Pancreas (tissue), 10 donors: ENCODE measurements at regions not wholly inside any gene's neighbourhood (a gene's known extent, or its start where the extent isn't known, plus 50 kb on each side); places are given as distances from the start of the nearest gene placed in this dataset.

Source experiments
- ATAC-seq, 4 donors: fragments of 200-7000 bp; cut with Tn5 transposase; one replicate each; pipeline versions ENCODE4 v1.8.0 to v1.9.1; 2020; ENCODE audit warnings: mild to moderate bottlenecking in 4 of 4, moderate library complexity in 4 of 4
- DNase-seq, 6 donors: peaks; one replicate each; pipeline ENCODE4 v3.0.0-alpha.2; 2020
- FAIRE-seq: peaks from 2 replicates; lab custom pipeline; 2012; peaks lifted over from hg19 to GRCh38; lab: Jason Lieb, UNC
- H3K27ac ChIP-seq, 4 donors: fragments of 200-600 bp; sonication (generic); 1 replicate in 3 of 4; 2 replicates in 1 of 4; pipeline versions ENCODE4 v1.5.0 to v1.8.0; 2020
- H3K27me3 ChIP-seq, 4 donors: fragments of 200-600 bp; one replicate each; pipeline ENCODE4 v1.8.0; 2021
- H3K36me3 ChIP-seq, 3 donors: fragments of 200-600 bp; sonication (generic) in 1 of 3; one replicate each; pipeline versions ENCODE4 v1.5.0 to v1.8.0; 2020 to 2021
- H3K4me1 ChIP-seq, 3 donors: fragments of 200-600 bp; one replicate each; pipeline ENCODE4 v1.8.0; 2021
- H3K4me3 ChIP-seq, 4 donors: fragments of 200-600 bp; sonication (generic) in 2 of 4; one replicate each; pipeline versions ENCODE4 v1.5.0 to v1.8.0; 2020 to 2021
- H3K9me3 ChIP-seq, 4 donors: fragments of 200-600 bp; one replicate each; pipeline ENCODE4 v1.8.0; 2021
- WGBS, 2 donors: extraction: QIAGEN DNeasy Blood & Tissue Kit; methylation state at CpG; one replicate each; pipeline ENCODE4 v1.1.7; 2013; 5-methylcytosine and 5-hydroxymethylcytosine counted together
- intact Hi-C, 3 donors: fragments of 100-400 bp; cut with DNase I; formaldehyde crosslinking; loops; one replicate each; pipeline versions ENCODE4 v1.11.1 to v1.14.2; 2022
- TF ChIP-seq, protein P1 (sequence below), 4 donors: fragments of 200-600 bp; sonication (generic) in 3 of 4; IDR thresholded peaks; one replicate each; pipeline versions ENCODE4 v1.5.0 to v1.8.0; 2021; ENCODE audit warnings: antibody characterized with exemption in 4 of 4
- donor health status: healthy with polysubstance abuse.
- donor health status: DM: no; HTN: no; CAD: no; lungs with moderate emphysema.
- donor health status: DM: no; HTN: no; CAD: no.
- donor health status: control.
- donor health status: control.
- donor health status: Bipolar disorder and iron deficiency.
- donor health status: DM: yes; HTN: yes; CAD: no.
- donor health status: DM: no; HTN: no; CAD: no.
- donor health status: DM: no; HTN: no; CAD: no.
- donor health status: DM: yes; HTN: yes; CAD: no.

DNA sequence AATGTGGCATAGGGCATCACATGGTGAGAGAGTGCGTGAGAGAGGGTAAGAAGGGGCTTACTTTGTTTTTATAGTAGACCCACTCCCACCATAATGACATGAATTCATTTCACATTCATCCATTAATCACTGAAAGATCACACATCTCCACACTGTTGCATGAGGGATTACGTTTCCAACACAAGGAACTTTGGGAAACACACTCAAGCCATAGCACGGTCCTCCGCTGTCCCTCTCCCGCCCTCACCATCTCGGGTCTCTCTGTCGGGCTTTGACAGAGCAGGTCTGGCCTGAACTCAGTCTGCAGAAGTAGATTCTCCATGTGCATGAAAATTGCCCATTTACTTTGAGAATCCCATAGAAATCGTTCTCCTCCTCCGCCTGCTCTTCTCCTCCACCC is 312.2 kb downstream of the MATN1 start:
- Histone ChIP-seq H3K4me1 (no peaks in the 10 kb centered on the region), H3K9me3 (no peaks in the 10 kb centered on the region), H3K36me3 (no peaks in the 10 kb centered on the region), H3K27ac (no peak overlapping the region), H3K27me3 (no peaks in the 10 kb centered on the region), H3K4me3 (no peak overlapping the region)
- FAIRE-seq, result no peak
- intact Hi-C loops, result no loop called here
- peak in 2 of 6 donors; percentile 0 to 5 for DNase-seq
- TF ChIP-seq, protein P1, sequence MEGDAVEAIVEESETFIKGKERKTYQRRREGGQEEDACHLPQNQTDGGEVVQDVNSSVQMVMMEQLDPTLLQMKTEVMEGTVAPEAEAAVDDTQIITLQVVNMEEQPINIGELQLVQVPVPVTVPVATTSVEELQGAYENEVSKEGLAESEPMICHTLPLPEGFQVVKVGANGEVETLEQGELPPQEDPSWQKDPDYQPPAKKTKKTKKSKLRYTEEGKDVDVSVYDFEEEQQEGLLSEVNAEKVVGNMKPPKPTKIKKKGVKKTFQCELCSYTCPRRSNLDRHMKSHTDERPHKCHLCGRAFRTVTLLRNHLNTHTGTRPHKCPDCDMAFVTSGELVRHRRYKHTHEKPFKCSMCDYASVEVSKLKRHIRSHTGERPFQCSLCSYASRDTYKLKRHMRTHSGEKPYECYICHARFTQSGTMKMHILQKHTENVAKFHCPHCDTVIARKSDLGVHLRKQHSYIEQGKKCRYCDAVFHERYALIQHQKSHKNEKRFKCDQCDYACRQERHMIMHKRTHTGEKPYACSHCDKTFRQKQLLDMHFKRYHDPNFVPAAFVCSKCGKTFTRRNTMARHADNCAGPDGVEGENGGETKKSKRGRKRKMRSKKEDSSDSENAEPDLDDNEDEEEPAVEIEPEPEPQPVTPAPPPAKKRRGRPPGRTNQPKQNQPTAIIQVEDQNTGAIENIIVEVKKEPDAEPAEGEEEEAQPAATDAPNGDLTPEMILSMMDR (IDR thresholded peaks at IDR 0.05), result no peak
- WGBS, 2 donors, result 72 to 75% methylated on average over 9 of the region's 9 CpGs
- no peak for ATAC-seq

DNA sequence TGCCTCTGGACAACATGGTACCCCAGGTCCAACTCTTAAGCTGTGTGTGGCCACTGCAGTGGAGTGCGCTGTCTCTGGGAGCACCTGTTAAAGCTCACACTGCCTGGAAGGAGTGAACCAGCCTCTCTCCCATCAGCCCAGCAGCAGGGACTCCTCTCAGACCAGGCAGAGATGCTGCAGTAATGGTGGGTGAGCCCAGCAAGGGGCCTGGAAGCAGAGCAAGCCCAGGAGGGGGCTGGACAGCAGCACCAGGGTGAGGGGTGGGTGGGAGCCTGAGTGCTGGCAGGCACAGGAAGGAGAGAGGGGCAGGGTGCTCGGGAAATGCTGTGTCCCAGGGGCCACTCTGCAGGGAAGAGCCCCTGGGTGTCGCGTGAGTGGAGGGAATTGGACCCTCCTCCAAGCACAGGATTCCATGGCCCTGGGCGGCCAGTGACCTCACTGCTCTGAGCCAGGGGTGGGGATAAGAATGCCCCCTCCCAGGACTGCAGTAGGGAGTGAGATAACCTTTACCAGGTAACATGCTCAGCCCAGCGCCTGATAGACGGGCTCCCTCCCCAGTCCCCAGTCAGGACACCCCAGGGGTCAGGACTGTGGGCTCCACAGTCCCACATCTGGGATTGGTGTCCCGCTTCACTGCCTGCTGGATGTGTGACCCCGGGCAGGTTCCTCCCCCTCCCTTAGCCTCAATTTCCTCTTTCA is 313.1 kb downstream of the MATN1 start:
- TF ChIP-seq, protein P1 (IDR thresholded peaks at IDR 0.05), result no peak
- H3K36me3 ChIP-seq, result no peaks in the 10 kb centered on the region
- H3K4me1 ChIP-seq, result no peaks in the 10 kb centered on the region
- H3K4me3 ChIP-seq, result no peak overlapping the region
- DNase-seq (peak in 1 of 6 donors; percentile 1), ATAC-seq (no peak), FAIRE-seq (no peak)
- no peak overlapping the region for H3K27ac ChIP-seq
- intact Hi-C loops, result no loop called here
- H3K9me3 ChIP-seq, result no peaks in the 10 kb centered on the region
- WGBS, 2 donors, result 71 to 73% methylated on average over 9 of the region's 9 CpGs
- H3K27me3 ChIP-seq, result no peaks in the 10 kb centered on the region

DNA sequence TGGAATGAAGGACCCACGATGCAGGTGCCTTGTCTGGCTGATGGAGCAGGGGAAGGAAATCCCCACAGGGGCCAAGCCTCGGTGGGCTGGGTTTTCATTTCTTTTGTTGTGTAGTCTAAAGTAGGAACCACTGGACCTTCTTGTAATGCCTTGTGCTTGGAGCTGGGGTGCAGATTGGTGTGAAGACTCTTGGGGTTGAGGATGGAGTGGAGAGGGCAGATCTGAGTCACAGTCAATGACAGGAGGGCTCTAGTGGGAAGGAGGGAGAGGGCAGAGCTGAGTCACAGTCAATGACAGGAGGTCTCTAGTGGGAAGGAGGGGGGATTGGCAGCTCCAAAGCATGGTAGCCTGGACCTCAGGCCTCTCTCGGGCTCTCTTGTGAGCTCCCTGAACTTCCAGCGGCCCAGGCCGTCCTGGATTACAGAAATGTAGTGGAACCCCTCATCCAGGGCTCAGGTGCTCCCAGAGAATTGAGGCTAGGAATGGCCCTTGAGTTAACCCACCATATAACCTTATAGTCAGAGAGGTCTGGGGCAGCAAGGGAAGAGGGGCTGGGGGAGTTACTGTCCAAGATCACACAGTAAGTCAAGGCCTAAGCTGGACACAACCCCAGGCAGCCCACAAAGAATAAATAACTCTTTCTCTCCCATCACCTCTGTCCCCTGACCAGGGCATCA is 313.8 kb downstream of the MATN1 start:
- intact Hi-C loops, result loop anchor here in 1 of 3 donors (5.0 kb wide), 1 partner anchor 1017 kb away; no protein-coding TSS in a partner anchor
- FAIRE-seq, result no peak

DNA sequence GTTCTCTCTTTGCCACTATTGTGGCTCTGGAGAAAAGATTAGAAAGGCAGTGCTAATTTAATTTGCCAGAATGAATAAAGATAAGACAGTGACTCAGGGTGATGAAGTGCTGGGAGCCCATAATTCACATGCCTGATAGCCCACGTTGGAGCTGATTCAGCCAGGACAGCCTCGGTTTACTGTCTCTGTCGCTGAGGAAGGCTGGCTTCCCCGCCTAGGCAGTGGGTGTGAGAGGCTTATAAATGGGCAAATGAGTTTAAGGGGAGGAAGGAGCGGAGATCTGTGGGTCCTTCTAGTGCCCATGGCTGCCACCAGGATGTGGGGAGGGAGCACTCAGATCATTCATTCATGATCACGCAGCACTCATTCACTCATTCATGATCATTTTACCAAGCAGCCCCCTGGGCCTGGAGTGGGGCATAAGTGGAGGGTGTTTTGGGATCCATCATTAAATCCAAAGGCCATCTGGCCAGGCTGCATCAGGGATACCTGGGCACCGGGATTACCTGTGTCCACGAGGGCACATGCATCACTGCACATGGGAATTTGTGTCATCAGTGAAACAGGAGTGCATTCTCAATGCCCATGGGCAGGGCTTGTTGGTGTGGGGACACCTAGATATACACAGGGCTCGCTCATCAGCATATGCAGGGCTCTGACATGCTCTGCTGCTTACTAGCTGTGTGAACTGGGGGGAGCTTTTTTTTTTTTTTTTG is 315.4 kb downstream of the MATN1 start:
- FAIRE-seq (no peak), DNase-seq (no peak), ATAC-seq (no peak)
- H3K27me3 ChIP-seq, result no peaks in the 10 kb centered on the region
- TF ChIP-seq, protein P1 (IDR thresholded peaks at IDR 0.05), result no peak
- no peaks in the 10 kb centered on the region for H3K9me3 ChIP-seq
- H3K4me1 ChIP-seq, result no peaks in the 10 kb centered on the region
- no peak overlapping the region for H3K27ac ChIP-seq
- 58 to 67% methylated on average over 9 of the region's 9 CpGs for WGBS, 2 donors
- H3K36me3 ChIP-seq, result no peaks in the 10 kb centered on the region
- H3K4me3 ChIP-seq, result no peak overlapping the region
- intact Hi-C loops, result loop anchor here in 1 of 3 donors (5.0 kb wide), 1 partner anchor 1016 kb away; no protein-coding TSS in a partner anchor

More for the DNA sequence above, 313.8 kb downstream of the MATN1 start:
- TF ChIP-seq, protein P1 (IDR thresholded peaks at IDR 0.05), result no peak
- Histone ChIP-seq H3K9me3 (no peaks in the 10 kb centered on the region), H3K27me3 (no peaks in the 10 kb centered on the region), H3K36me3 (no peaks in the 10 kb centered on the region), H3K4me3 (no peak overlapping the region), H3K4me1 (no peaks in the 10 kb centered on the region), H3K27ac (no peak overlapping the region)
- WGBS, 2 donors, result 77 to 81% methylated on average over 5 of the region's 5 CpGs
- DNase-seq, result peak in 1 of 6 donors; percentile 1
- ATAC-seq, result no peak
